ENCODE measurements at regions not wholly inside any gene's neighbourhood (a gene's known extent, or its start where the extent isn't known, plus 50 kb on each side); places are given as distances from the start of the nearest gene placed in this dataset.
"Not testable (repeated sequence)": the region's sequence is repeated elsewhere in the genome, so short reads cannot be mapped to it uniquely, and the experiment has no call there.

DNA sequence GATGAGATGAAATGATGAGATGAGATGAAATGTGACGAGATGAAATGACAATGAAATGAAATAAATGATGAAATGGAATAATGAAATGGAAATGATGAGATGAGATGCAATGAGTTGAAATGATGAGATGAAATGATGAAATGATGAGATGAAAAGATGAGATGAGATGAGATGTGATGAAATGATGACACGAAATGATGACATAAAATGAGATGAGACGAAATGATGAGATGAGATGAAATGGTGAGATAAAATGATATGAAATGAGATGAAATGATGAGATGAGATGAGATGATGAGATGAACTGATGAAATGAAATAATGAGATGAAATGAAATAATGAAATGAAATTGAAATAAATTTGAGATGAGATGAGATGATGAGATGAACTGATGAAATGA is 232.2 kb downstream of the GOLGA6L6 start:
- not testable (repeated sequence) for TF ChIP-seq POLR2A (IDR thresholded peaks at IDR 0.05)
- TF ChIP-seq, protein P1, sequence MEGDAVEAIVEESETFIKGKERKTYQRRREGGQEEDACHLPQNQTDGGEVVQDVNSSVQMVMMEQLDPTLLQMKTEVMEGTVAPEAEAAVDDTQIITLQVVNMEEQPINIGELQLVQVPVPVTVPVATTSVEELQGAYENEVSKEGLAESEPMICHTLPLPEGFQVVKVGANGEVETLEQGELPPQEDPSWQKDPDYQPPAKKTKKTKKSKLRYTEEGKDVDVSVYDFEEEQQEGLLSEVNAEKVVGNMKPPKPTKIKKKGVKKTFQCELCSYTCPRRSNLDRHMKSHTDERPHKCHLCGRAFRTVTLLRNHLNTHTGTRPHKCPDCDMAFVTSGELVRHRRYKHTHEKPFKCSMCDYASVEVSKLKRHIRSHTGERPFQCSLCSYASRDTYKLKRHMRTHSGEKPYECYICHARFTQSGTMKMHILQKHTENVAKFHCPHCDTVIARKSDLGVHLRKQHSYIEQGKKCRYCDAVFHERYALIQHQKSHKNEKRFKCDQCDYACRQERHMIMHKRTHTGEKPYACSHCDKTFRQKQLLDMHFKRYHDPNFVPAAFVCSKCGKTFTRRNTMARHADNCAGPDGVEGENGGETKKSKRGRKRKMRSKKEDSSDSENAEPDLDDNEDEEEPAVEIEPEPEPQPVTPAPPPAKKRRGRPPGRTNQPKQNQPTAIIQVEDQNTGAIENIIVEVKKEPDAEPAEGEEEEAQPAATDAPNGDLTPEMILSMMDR (IDR thresholded peaks at IDR 0.05), result not testable (repeated sequence)
